ES-I3 (cell line): ENCODE measurements at regions not wholly inside any gene's neighbourhood (a gene's known extent, or its start where the extent isn't known, plus 50 kb on each side); places are given as distances from the start of the nearest gene placed in this dataset.
"Not testable (repeated sequence)": the region's sequence is repeated elsewhere in the genome, so short reads cannot be mapped to it uniquely, and the experiment has no call there.

Experiments used
- H3K36me3 ChIP-seq: 2 replicates; pipeline ENCODE4 v1.6.1; 2013; ENCODE audit warnings: mild to moderate bottlenecking, low read length, control low read depth, moderate library complexity; ENCODE audit not compliant: insufficient read depth
- H3K4me1 ChIP-seq: 2 replicates; pipeline ENCODE4 v1.6.1; 2013; ENCODE audit warnings: mild to moderate bottlenecking, control low read depth, low read length; ENCODE audit not compliant: insufficient read depth
- H3K9ac ChIP-seq: 2 replicates; pipeline ENCODE4 v1.6.1; 2013; ENCODE audit warnings: low read depth, mild to moderate bottlenecking, low read length, moderate library complexity
- H3K9me3 ChIP-seq: 2 replicates; pipeline ENCODE4 v1.6.1; 2013; ENCODE audit warnings: mild to moderate bottlenecking, low read length, moderate library complexity; ENCODE audit not compliant: control insufficient read depth, insufficient read depth

DNA sequence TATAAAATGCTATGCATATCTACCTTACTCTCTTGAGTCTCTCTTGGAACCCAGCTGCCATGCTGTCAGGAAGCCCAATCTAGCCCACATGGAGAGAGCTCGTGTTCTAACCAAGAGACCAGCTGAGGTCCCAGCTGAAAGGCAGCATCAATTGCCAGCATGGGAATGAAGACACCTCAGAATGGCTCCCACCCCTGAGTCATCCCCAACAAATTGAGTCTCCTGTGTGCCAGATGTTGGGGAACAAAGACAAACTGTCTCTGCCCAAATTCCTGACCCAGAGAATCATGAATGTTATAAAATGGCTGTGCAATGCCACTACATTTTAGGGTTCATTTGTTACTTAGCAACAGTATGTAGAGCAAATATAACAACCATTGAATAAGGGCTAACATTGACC, 105.2 kb upstream of the STX18 start:
- Histone ChIP-seq H3K9me3 (no peaks in the 10 kb centered on the region; the same call in 1 of the 2 replicates), H3K4me1 (peaks cover 12% of the 10 kb centered on the region), H3K9ac (no peak overlapping the region), H3K36me3 (no peaks in the 10 kb centered on the region)

DNA sequence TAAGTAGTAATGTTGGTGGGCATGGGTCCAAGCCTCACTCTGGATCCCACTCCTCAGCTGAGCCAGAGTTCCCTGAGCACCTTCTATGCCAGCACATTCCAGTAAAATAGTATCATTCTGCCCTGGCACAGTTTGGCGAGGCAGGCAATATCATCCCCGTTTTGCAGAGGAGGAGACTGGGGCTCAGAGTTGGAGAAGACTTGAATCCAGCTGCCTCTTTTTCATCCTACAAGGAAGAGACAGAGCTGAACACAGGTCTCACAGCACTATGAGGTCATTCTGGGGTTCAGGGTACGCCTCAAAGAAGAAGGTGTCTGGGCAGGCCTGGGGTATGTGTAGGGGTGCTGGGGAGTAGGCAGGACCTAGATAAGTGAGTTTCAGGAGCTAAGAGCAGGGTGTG, 103.9 kb upstream of the STX18 start:
- Histone ChIP-seq H3K9me3 (no peaks in the 10 kb centered on the region; the same call in 1 of the 2 replicates), H3K4me1 (peaks cover 20% of the 10 kb centered on the region), H3K36me3 (no peaks in the 10 kb centered on the region), H3K9ac (no peak overlapping the region)

DNA sequence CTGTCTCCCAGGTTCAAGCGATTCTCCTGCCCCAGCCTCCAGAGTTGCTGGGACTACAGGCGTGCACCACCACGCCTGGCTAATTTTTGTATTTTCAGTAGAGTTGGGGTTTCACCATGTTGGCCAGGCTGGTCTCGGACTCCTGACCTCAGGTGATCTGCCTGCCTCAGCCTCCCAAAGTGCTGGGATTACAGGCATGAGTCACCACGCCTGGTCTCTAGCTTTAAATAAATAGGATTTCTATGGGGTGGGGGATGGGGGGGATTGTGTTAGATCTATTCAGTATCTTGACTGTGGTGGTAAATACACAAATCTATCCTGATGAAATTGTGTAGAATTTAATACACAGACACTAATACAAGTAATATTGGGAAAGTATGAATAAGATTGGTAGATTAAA, 102.4 kb upstream of the STX18 start:
- not testable (repeated sequence) for H3K9ac ChIP-seq, H3K36me3 ChIP-seq, H3K9me3 ChIP-seq
- peaks cover 20% of the 10 kb centered on the region for H3K4me1 ChIP-seq

DNA sequence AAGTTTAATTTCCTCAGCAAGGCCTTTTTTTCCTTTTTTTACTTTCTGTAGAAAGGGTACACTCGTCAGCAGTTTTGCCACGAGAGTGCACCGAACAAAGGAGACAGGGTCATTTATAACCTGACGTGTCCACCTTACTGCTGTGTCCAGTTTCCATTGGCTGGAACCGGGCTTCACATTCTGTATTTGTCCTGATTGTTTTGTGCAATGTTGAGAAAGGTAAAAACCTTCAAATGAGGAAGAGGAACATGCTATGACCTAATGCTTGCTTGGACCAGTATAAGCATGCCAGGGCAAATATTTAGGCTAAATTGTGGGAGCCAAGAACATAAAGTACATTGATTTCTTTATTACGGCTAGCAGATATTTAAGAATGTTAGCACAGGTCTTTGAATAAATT, 101.9 kb upstream of the STX18 start:
- not testable (repeated sequence) for H3K9me3 ChIP-seq, H3K9ac ChIP-seq, H3K36me3 ChIP-seq
- H3K4me1 ChIP-seq = peaks cover 20% of the 10 kb centered on the region

DNA sequence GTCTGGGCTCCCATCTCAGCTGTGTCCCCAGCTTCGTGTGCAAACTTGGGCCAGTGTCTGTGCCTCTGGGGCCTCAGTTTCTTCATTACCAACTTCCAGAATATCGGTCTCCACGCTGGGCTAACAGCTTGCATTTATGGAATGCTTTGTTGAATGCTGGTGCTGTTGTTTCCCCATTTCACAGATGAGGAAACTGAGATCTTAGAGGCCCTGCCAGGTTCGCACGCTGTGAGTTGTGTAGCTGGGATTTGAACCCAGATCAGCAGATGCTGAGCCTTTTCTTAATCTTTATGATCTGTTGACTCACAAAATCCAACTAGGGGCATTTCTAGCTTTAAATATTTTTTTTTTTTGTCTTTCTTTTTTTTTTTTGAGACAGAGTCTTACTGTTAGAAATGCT, 101.5 kb upstream of the STX18 start:
- Histone ChIP-seq H3K9me3 (no peaks in the 10 kb centered on the region; the same call in 1 of the 2 replicates), H3K36me3 (no peaks in the 10 kb centered on the region), H3K4me1 (peaks cover 20% of the 10 kb centered on the region), H3K9ac (no peak overlapping the region)

DNA sequence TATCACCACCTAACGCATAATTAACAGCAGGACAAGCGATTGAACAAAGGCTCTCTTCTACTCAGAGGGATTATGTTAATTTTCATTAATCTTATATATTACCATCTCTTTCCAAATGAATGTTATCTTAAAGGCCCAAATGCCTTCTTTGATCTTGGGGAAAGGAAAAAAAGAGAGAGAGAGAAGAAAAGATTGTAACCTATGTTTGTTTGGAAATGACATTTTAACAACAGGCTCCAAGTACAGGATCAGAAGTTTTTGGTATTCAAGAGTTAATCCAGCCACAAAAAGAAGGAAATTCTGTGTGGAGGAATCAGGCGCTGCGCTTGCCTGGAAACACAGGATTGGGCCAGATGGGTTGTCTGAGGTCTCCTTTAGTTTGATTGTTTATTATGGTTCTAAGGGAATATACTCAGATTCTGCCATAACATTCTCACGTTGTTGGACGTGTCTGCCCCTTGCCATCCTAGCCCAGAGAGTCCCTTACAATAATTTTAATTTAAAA, 100.7 kb upstream of the STX18 start:
- Histone ChIP-seq H3K9ac (no peak overlapping the region), H3K36me3 (no peaks in the 10 kb centered on the region), H3K4me1 (peaks cover 20% of the 10 kb centered on the region)

DNA sequence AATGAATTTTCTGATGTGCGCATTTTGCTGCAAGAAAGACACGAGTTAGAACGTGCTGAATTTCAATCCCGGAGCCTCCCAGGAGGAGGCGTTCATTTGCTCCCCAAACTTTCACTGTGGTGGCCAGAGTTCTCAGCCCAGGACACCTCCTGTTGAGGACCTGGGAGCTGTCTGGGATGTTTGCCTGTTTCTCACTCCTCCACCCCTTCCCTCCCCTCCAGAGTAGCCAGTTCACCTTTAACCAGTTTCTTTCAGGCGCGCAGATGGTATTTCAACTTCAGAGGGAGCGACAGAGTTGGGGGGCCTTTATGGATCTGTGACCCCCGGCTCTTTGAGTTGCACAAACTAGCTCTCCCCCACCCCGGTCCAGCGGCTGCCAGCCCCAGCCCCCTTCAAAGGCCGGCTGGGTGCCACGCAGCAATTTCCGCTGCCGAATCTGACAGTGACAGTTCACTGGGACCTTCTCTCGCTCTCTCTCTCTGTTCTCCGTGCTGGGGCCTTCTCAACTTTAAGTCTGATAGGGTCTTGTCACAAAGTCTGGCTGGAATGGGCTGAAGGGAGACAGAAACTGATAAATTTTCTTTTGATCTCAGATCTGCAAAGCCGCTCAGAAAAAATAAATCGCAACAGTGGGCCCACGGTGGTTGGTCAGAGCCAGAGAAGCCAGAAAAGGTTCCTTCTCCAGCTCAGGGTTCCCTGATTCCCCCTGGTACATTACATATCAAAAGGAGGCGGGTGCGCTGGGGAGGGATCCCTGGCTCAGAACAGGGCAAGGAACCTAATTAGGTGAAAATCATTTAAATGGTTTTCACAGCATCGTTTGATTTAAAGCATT, 100.0 kb upstream of the STX18 start:
- H3K36me3 ChIP-seq = no peaks in the 10 kb centered on the region
- H3K9ac ChIP-seq = no peak overlapping the region

More for the DNA sequence above, 100.7 kb upstream of the STX18 start:
- no peaks in the 10 kb centered on the region; the same call in 1 of the 2 replicates for H3K9me3 ChIP-seq

DNA sequence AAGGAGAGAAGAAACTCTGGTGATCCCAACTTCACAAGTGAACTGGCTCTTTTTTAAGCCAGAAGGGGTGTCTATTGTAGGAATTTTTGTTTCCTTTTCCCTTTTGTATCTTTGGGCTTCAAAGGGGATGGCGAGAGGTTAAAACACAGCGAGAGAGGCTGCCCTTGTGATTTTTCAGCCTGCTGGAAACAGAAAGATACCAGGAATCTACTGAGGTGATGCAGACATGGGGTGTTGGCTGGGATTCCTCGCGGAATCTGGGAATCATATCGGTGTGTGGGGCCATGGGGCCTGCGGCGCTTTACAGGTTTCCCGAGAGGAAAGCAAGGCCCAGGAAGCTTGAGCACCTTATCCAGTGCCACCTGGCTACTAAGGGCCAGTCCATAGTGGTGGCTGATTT, 99.4 kb upstream of the STX18 start:
- Histone ChIP-seq H3K9ac (no peak overlapping the region), H3K36me3 (no peaks in the 10 kb centered on the region), H3K9me3 (no peaks in the 10 kb centered on the region), H3K4me1 (peaks cover 20% of the 10 kb centered on the region)

More for the DNA sequence above, 100.0 kb upstream of the STX18 start:
- Histone ChIP-seq H3K9me3 (no peaks in the 10 kb centered on the region; the same call in 1 of the 2 replicates), H3K4me1 (peaks cover 20% of the 10 kb centered on the region)

DNA sequence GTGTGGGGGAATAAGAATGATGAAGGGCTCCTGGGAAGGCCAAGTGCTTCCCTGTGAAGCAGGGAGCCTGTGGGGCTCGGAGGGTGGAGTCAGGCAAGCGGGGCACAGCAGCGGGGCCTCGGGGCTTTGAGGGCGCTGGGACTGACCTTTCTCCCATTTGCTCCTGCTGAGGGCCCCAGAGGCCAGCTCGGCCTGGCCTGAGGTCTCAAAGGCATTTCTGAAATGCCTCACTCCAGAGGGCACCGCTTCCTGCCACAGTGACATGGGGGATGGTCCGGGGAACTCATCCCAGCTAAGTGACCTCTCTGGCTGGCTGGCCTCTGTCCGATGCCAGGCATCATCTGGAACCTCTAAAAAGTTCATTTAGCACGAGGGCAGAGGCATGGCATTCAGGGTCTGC, 98.8 kb upstream of the STX18 start:
- Histone ChIP-seq H3K4me1 (peaks cover 20% of the 10 kb centered on the region), H3K36me3 (no peaks in the 10 kb centered on the region), H3K9ac (no peak overlapping the region), H3K9me3 (no peaks in the 10 kb centered on the region)

DNA sequence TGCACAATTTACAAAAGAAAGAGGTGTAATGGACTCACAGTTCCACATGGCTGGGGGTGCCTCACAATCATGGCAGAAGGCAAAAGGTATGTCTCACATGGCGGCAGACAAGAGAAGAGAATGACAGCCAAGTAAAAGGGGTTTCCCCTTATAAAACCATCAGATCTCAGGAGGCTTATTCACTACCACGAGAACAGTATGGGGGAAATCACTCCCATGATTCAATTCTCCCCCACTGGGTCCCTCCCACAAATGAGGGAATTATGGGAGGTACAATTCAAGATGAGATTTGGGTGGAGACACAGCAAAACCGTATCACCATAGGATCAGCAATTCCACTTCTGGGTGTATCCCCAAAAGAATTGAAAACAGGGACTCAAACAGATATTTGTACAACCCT, 97.5 kb upstream of the STX18 start:
- Histone ChIP-seq H3K36me3 (no peaks in the 10 kb centered on the region), H3K9ac (no peak overlapping the region), H3K4me1 (peaks cover 20% of the 10 kb centered on the region), H3K9me3 (no peaks in the 10 kb centered on the region)

DNA sequence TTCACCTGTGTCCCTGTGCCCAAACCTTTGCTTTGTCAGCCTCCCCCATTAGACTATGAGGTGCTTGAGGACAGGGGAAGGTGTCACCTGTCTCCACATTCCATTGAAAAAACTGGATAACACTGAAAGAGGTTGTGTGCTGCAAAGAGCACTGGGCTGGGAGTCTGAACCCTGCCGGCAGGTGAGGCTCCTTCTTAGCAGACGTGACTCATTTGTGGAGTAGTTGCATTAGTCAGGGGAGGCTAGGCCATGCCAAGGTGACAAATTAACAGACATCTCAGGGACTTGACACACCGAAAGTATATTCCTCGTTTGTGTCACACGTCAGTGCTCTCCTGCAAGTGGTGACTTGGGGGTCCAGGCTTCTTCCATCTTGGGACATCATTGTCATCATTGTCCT, 95.9 kb upstream of the STX18 start:
- Histone ChIP-seq H3K36me3 (no peaks in the 10 kb centered on the region), H3K4me1 (peaks cover 18% of the 10 kb centered on the region), H3K9ac (no peak overlapping the region), H3K9me3 (no peaks in the 10 kb centered on the region)

DNA sequence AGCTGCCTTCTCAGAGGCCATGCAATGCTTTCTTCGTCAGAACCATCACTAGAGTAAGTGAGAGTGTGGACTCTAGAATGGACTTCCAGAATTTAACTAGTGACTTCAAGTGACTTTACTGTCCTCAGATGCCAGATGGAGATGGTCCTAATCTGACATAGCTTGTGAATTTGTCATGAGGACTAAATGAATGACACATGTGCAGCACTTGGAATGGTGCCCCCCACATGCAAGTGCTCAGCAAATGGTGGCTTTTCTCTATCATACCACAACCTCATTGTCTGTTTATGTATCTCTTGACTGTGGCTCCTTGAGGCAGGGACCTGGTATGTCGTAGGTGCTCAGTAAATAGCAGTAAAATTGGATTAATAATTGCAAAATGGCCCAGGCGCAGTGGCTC, 91.6 kb upstream of the STX18 start:
- Histone ChIP-seq H3K9ac (no peak overlapping the region), H3K36me3 (no peaks in the 10 kb centered on the region), H3K4me1 (no peaks in the 10 kb centered on the region), H3K9me3 (no peaks in the 10 kb centered on the region)

DNA sequence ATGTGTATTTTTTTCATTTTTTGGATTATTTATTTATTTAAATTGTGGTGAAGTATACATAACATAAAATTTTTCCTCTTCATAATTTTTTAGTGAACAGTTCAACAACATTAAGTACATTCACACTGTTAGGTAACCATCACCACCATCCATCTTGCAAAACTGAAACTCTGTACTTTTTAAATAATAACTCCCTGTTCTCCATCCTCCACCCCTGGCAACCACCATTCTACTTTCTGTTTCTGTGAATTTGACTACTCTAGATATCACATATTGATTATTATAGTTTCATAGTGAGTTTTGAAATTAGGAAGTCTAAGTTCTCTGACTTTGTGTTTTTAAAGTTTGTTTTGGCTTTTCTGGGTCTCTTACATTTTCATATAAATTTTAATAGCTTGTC, 89.3 kb upstream of the STX18 start:
- H3K4me1 ChIP-seq = no peaks in the 10 kb centered on the region; the same call in 1 of the 2 replicates
- H3K9me3 ChIP-seq = no peaks in the 10 kb centered on the region
- H3K36me3 ChIP-seq = no peaks in the 10 kb centered on the region
- no peak overlapping the region for H3K9ac ChIP-seq

DNA sequence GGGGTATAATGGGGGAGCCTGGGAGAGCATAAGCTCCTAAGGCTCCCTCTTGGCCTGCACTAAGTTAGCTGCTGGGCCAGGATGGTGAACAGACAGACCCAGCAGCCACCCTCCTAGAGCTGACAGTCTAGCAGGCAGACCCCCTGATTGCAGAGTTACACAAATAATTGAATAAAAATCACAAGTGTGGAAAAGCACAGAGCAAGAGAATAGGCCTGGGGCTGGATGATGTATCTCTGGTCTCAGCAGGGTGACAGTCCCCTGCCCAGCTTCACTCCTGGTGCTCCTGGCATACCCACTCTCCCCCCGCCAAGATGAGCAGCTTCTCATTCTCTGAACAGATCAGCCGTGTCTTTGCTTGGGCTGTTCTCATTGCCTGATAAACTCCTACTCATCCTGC, 86.1 kb upstream of the STX18 start:
- Histone ChIP-seq H3K9me3 (no peaks in the 10 kb centered on the region), H3K36me3 (no peaks in the 10 kb centered on the region), H3K4me1 (no peaks in the 10 kb centered on the region; the same call in 1 of the 2 replicates)

DNA sequence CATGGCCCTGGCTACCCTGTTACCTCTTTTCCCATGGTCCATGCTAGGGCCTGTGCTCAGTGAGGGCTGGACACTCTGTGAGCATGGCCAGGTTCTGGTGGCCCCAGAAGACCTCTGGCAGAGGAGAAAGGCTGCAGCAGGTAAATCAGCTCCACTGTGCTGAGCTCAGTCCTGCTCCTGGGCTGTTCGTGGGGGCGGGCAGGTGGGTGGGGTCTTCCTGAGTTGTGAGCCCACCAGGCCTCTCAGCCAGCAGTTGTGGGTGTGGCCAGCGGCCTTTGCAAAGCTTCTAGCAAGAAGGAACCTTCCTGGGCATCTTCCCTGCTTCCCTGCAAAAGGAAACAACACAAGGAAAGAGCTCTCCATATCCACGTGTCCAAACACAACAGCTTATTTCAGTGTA, 85.3 kb upstream of the STX18 start:
- Histone ChIP-seq H3K36me3 (no peaks in the 10 kb centered on the region), H3K4me1 (no peaks in the 10 kb centered on the region; the same call in 1 of the 2 replicates), H3K9ac (no peak overlapping the region), H3K9me3 (no peaks in the 10 kb centered on the region)

More for the DNA sequence above, 86.1 kb upstream of the STX18 start:
- no peak overlapping the region for H3K9ac ChIP-seq
